ENCODE measurements at regions not wholly inside any gene's neighbourhood (a gene's known extent, or its start where the extent isn't known, plus 50 kb on each side); places are given as distances from the start of the nearest gene placed in this dataset.
A peak's percentile ranks its signal among the peaks of the same experiment; 100 is the strongest.

- H3K4me1 ChIP-seq, result no peaks in the 10 kb centered on the region
- H3K36me3 ChIP-seq, result no peaks in the 10 kb centered on the region
- no peak overlapping the region for H3K4me3 ChIP-seq
- H3K27ac ChIP-seq, result no peak overlapping the region
- no peaks in the 10 kb centered on the region for H3K27me3 ChIP-seq
- intact Hi-C loops (cut with DNase I; ENCODE audit: low total_unique reads), result no loop called here
- TF ChIP-seq CTCF (IDR thresholded peaks at IDR 0.05) (no peak), EP300 (IDR thresholded peaks at IDR 0.05) (no peak), POLR2A (IDR thresholded peaks at IDR 0.05) (no peak), POLR2AphosphoS5 (IDR thresholded peaks at IDR 0.05) (no peak)
- no peaks in the 10 kb centered on the region for H3K9me3 ChIP-seq
- DNase-seq, result no peak
These were observed 477.4 kb upstream of the CHST9 start for GRCh38 chr18:27662537-27662936.

DNA sequence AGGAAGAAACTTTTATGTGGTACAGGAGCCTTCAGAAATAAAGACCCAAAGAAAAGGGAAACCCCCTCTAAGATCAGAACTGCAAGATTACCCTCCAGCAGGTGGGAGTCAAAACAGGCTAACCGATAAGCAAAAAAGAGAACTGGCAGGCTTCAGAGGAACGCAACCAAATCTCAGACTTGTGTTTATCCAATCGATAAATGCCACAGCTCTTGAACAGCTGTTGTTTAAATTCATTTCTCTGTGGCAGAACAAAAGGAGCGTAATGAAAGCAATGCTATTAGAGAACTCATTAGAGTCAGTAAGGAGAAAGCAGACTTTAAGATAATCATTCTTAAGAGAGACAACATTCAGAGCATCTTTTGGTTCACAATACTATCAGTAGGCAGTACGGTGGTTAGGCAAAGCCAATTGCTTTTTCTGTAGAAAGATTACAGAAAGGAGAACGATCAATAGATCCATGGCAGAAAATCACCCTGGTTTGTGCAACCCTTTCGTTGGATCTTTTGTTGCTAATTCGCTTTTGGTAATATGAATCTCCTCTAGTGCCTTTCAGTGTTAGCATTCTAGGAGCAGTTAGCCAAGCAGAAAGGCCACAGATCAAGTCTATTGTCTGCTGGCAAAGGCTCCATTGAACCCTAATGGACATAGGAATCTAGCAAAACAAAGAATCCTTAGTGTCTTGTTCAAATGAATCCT lies 476.4 kb upstream of the CHST9 start:
- WGBS, 5 donors, result 34 to 40% (median 36%) methylated on average over 8 of the region's 8 CpGs
- H3K4me1 ChIP-seq, result no peaks in the 10 kb centered on the region
- peak in 1 of 2 donors; percentile 13 for DNase-seq

GRCh38 chr18:27656905-27657304 lies 471.8 kb upstream of the CHST9 start:
- intact Hi-C loops (cut with DNase I; ENCODE audit: low total_unique reads), result no loop called here
- TF ChIP-seq CTCF (IDR thresholded peaks at IDR 0.05), result no peak
- TF ChIP-seq POLR2AphosphoS5 (IDR thresholded peaks at IDR 0.05), result no peak
- TF ChIP-seq POLR2A (IDR thresholded peaks at IDR 0.05), result no peak
- TF ChIP-seq EP300 (IDR thresholded peaks at IDR 0.05), result no peak
- no peaks in the 10 kb centered on the region for H3K4me1 ChIP-seq
- WGBS, 5 donors, result 14 to 32% (median 20%) methylated on average over 3 of the region's 3 CpGs
- H3K36me3 ChIP-seq, result no peaks in the 10 kb centered on the region
- no peak for DNase-seq
- no peak overlapping the region for H3K4me3 ChIP-seq
- H3K27me3 ChIP-seq, result no peaks in the 10 kb centered on the region
- no peak overlapping the region for H3K27ac ChIP-seq
- no peaks in the 10 kb centered on the region for H3K9me3 ChIP-seq

More for the DNA sequence above, 476.4 kb upstream of the CHST9 start:
- H3K9me3 ChIP-seq, result no peaks in the 10 kb centered on the region
- no peaks in the 10 kb centered on the region for H3K36me3 ChIP-seq
- no peak overlapping the region for H3K4me3 ChIP-seq
- no peak overlapping the region for H3K27ac ChIP-seq
- no peak for TF ChIP-seq POLR2A (IDR thresholded peaks at IDR 0.05)
- no peak for TF ChIP-seq CTCF (IDR thresholded peaks at IDR 0.05)
- TF ChIP-seq EP300 (IDR thresholded peaks at IDR 0.05), result no peak
- TF ChIP-seq POLR2AphosphoS5 (IDR thresholded peaks at IDR 0.05), result no peak
- intact Hi-C loops (cut with DNase I; ENCODE audit: low total_unique reads), result no loop called here
- H3K27me3 ChIP-seq, result no peaks in the 10 kb centered on the region

DNA sequence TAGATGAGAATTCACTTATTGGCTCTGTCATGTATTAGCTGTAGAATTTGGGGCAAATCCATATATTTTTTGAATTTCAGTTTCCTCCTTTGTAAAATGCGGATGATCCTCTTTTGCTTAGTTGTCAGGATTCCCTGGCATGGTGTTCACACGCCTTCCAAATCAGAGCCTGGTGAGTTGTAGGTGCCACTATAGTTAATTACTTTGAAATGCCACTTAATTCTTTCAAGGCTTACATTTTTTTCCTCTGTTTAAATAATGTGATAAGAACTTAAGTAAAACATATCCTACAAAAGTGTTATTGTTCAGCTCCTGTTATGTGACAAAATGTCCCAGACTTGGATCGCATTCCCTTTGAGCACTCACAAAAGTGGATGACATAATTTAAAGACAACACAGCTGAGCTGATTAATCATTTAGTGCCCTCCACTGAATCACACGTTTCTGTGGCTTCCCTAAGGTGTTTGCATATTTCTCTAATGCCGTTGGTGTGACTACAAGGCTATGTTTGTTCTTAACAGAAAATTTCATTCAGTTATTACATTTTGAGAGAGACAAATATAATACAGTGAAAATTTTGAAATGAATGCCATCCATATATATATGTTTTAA lies 471.2 kb upstream of the CHST9 start:
- peak in 1 of 2 donors; percentile 15 for DNase-seq
- Histone ChIP-seq H3K27me3 (no peaks in the 10 kb centered on the region), H3K4me3 (no peak overlapping the region), H3K27ac (no peak overlapping the region), H3K9me3 (no peaks in the 10 kb centered on the region), H3K36me3 (no peaks in the 10 kb centered on the region), H3K4me1 (no peaks in the 10 kb centered on the region)
- TF ChIP-seq CTCF (IDR thresholded peaks at IDR 0.05) (no peak), POLR2AphosphoS5 (IDR thresholded peaks at IDR 0.05) (peak in 1 of 3 donors; percentile 31)
- WGBS, 5 donors, result 19 to 34% (median 26%) methylated on average over 5 of the region's 5 CpGs
- intact Hi-C loops (cut with DNase I; ENCODE audit: low total_unique reads), result no loop called here
